AG09319 (cell line): ENCODE measurements at regions not wholly inside any gene's neighbourhood (a gene's known extent, or its start where the extent isn't known, plus 50 kb on each side); places are given as distances from the start of the nearest gene placed in this dataset.

Experiments
- DNase-seq: peaks from one replicate; pipeline ENCODE4 v3.0.0-alpha.2; 2010; ENCODE audit warnings: low read depth; ENCODE audit errors: extremely low read depth
- TF ChIP-seq, protein P1 (sequence below): IDR thresholded peaks from 2 replicates; pipeline ENCODE4 v1.5.1; 2011; ENCODE audit warnings: low read depth, mild to moderate bottlenecking, inconsistent platforms, low read length, moderate library complexity

DNA sequence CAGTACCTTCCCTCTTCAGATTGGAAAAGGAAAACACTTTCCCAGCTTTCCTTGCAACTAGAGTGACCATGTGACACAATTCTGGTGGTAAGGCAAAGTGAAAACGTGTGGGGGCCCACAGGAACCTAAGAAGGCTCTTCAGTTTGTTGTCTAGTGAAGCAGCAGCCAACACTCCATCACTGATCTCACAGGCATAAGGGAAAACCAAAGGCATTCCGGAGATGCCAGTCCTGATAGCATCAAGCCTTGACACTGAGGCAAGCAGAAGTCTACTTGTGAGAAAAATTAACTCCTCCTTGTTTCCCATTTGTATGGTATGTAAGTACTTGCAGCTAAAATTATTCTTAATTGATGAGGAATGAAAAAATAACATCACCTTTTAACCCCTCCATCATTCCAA is 88.3 kb downstream of the ETAA1 start:
- TF ChIP-seq, protein P1, sequence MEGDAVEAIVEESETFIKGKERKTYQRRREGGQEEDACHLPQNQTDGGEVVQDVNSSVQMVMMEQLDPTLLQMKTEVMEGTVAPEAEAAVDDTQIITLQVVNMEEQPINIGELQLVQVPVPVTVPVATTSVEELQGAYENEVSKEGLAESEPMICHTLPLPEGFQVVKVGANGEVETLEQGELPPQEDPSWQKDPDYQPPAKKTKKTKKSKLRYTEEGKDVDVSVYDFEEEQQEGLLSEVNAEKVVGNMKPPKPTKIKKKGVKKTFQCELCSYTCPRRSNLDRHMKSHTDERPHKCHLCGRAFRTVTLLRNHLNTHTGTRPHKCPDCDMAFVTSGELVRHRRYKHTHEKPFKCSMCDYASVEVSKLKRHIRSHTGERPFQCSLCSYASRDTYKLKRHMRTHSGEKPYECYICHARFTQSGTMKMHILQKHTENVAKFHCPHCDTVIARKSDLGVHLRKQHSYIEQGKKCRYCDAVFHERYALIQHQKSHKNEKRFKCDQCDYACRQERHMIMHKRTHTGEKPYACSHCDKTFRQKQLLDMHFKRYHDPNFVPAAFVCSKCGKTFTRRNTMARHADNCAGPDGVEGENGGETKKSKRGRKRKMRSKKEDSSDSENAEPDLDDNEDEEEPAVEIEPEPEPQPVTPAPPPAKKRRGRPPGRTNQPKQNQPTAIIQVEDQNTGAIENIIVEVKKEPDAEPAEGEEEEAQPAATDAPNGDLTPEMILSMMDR, result no peak
- DNase-seq, result no peak

DNA sequence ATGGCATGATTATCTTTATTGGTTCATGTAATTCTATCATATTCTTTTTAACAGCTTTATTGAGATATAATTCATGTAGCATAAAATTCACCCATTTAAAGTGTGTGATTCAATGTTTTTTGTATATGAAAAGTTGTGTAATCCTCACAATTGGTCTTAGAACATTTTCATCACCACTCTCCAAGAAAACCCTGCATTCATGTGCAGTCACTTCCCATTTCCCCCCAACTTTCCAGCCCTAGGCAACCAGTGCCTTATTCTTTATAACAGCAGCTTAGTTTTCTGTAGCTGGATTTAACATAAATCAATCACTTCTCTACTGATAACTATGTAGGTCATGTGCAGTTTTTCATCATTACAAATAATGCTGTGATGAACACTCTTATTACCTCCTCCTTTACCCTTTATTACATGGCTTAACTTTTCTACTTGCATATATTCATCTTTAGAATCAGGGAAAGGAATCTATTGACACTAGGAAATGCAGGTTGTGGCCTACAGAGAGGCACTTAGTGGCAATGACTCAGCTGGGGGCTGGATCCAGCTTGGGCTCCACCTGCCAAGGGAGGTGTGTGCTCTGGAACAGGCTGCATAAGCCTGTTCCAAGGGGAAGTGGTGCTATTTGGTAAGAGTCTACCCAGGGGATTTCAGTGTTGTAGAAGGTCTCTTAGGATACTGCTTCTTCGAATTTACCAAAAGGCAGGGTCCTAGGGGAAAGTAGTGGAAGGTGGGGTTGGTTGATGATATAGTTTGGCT is 89.1 kb downstream of the ETAA1 start:
- TF ChIP-seq, protein P1, result no peak
- no peak for DNase-seq

GRCh38 chr2:67487993-67488392 is 90.9 kb downstream of the ETAA1 start:
- no peak for DNase-seq
- TF ChIP-seq, protein P1, result no peak

DNA sequence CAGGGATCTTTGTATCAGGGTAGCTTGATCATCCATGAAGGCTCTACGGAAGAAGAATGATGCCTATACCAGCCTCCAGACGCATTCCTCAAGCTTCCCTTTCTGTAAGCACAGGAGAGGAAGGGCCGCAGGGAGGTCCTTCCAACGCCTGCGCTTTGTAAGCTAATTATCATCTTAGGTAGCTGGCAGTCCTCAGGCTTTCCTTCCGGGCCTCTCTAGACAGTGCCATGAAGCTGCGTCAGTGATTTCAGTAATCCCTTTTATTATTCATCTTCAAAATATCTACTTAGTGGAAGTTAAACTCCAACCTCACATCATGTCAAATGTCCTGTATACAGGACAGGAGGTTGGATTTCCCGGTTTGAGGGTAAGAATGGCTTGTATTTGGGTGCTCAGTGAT is 92.3 kb downstream of the ETAA1 start:
- TF ChIP-seq, protein P1, result no peak
- DNase-seq, result no peak

DNA sequence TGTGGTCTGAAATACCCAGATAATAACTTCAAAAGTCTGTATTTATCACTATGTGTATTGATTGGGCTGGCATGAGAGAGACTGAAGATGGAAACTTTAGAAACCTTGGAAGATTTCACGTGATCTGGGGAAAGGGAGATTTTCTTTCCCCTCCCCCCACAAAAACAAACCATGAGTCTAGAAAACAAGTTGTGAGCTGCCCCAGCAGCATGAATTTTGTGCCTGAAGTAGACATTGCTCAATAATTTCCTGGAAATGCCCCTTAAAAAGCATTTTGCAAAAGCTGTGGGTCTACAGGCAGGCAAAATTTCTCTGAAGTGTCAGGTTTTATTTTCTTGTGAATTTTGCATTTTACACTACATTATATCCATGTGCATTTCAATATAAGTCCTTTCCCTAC is 101.8 kb downstream of the ETAA1 start:
- TF ChIP-seq, protein P1, result no peak
- no peak for DNase-seq

DNA sequence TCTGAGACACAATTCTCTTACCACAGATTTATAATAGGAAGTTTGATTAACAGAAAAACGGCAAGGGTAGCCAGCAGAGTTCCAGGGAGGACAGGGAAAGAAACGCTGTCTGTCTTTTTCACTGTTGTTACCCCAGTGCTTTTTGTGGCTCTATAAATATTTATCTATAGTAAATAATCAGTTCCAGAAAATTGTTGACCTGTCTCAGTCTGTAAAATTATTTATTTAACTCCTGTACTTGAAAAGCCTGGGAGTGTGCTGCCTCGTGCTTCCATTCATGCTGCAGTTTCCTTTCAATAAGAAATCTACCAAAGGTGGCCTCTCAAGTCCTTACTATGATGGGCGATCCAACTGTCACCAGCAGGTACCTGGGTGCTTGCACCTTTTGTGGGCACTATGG is 102.9 kb downstream of the ETAA1 start:
- DNase-seq, result no peak
- TF ChIP-seq, protein P1, result no peak

GRCh38 chr2:67500541-67500940 is 103.4 kb downstream of the ETAA1 start:
- TF ChIP-seq, protein P1, result no peak
- no peak for DNase-seq
